MM.1S (cell line): ENCODE measurements at regions not wholly inside any gene's neighbourhood (a gene's known extent, or its start where the extent isn't known, plus 50 kb on each side); places are given as distances from the start of the nearest gene placed in this dataset.

Experiments used
- CTCF ChIP-seq: fragments of 300-600 bp; sonication (generic); IDR thresholded peaks from 2 replicates; pipeline ENCODE4 v1.5.1; 2016; ENCODE audit warnings: antibody characterized with exemption, low read length, mixed read lengths
- EZH2 ChIP-seq: fragments of 300-600 bp; sonication (generic); optimal IDR thresholded peaks from 2 replicates; pipeline ENCODE3; 2017; ENCODE audit warnings: low read depth, mild to moderate bottlenecking, antibody characterized with exemption, low read length, mixed read lengths

DNA sequence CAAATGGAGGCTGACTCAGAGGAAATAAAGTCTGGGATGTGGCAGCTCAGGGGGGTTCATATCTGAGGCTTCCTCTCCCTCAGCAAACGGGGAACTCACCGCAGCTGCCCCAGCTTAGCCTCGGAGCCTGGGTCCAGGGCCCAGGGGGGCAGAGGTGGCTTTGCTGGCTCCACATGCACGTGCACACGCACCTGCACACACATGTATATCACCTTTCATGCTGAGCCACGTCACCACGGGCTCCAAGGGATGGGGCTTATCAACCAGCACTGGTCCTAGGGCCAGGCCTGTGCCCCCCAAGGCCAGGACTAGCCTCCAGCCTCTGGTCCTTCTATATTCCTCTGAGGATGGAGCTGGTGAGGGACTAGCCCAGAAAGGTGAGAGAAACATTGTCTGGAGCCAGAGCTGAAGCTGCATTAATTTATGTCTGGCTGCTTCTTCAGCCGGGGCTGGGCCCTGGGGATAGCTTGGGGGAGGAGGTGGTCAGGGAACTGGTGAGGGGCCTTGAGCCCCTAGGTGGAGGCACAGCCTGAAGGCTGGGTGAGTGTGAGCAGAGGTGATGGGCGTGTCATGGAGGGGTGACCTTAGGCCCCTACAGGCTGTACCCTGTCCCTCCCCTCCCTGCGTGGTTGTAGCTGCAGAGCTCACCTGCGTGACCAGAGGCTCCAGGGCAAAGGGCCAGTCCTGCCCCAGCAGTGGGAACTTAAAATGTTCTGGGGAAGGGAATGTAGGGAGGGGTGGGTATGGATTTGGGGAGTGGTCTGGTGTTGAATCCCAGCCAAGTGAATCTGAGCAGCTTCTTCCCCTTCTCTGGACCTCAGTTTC lies 520.8 kb downstream of the PTPRU start:
- TF ChIP-seq CTCF = no peak
- TF ChIP-seq EZH2 = no peak
